ENCODE measurements at regions not wholly inside any gene's neighbourhood (a gene's known extent, or its start where the extent isn't known, plus 50 kb on each side); places are given as distances from the start of the nearest gene placed in this dataset.

DNA sequence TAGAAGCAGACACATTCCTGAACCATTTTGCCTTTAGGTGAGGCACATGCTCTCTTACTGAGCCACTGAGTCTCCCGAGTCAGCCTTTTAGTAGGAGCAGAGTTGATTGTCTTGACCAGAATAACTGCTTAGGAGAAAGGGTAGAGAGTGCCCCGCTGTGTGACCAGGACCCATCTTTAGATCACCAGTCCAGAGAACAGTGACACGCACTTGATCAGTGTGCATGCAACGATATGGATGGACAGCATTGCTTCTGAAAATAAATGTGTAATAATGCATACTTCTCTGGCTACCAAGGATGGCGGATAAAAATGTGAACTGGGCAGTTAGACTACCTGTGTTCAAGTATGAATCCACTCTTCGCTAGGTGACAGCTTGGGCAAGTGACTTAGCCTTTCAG, 897.7 kb downstream of the TRIML1 start:
- no peak for DNase-seq

DNA sequence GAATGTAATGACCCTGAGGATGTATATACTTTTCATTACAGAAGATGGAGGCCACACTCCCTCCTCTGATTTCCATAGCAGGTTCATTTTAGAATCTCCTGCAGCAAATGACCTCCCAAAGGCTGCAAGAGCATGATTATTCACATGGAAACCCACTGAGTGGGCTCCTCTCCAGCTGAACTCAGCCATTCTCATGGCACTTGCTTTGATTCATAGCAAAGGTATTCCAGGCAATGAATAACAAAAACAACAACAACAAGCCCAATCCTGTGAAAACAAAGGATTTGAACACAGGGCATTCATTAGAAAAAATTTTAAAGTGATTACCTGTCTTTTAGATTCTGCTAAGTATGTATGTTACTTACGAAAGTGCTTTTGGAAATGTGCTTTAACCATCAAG, 894.0 kb upstream of the FRG1 start:
- no peak for DNase-seq

DNA sequence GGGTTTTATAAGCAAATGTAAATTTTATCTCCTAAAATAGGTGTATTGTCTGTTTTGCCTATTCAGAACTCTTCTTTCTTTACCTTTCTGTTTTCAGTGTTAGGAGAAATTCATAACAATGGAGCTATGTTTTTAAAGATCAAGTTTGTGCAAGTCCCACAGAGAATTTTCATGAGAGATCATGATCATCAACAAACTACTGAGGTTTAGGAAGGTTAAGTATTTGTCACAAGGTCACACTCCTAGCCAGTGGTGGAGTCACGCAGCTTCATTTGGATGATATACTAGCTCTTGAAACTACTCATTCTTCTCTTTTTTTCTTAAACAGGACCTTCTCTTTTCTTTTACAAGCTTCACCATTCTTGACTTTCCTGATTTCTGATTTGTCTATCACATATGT, 892.6 kb upstream of the FRG1 start:
- no peak for DNase-seq

DNA sequence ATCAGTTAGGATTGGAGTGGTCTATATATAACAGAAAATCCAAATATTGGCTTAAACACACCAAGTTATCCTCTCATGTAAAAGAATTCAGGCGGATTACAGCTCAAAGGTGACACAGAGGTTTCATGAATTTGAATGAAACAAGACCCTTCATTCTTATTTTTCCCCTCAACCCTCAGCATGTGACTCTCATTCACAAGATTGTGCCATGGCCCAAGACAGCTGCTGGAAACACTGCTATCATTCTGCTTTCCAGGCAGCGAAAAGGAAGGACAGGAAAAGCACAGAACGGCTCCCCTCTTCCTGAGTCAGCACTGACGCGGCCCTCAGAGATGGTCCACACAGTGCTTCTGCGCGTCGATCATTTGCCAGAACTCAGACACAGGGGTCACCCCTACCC, 891.0 kb upstream of the FRG1 start:
- no peak for DNase-seq

DNA sequence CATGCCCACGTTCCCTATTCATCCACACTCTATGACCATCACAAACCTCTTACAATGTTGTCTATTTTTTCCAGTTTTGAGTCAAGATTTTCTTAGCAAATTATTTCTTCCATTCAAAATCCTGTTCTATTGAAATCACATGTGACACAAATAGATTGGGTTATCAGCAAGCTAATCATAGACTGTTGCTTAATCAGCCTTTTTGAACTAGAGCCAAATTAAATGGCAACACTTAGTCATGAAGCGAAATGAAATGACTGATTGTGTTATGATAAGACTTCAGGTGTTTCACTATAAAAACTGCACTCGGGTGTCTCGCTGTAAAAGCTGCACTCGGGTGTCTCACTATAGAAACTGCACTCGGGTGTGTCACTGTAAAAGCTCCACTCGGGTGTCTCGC, 890.0 kb upstream of the FRG1 start:
- DNase-seq, result no peak

DNA sequence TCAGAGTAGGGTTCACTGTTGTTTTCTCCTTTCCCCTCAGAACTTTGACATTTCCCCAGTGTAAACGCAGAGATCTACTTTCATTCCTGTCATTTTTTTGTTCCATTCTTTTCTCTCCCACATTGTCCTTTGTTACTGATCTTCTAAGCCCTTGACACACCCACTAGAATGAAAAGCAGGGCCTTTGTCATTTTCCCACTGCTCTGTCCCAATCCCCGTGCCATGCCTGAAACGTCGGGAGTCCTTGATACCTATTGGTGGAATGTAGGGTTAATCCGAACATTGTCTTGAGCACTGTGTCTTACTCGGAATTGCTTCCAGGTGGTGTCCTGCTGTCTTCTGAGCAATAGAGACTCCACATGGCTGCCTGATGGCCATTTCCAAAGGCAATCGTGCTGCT, 887.1 kb upstream of the FRG1 start:
- DNase-seq, result no peak

DNA sequence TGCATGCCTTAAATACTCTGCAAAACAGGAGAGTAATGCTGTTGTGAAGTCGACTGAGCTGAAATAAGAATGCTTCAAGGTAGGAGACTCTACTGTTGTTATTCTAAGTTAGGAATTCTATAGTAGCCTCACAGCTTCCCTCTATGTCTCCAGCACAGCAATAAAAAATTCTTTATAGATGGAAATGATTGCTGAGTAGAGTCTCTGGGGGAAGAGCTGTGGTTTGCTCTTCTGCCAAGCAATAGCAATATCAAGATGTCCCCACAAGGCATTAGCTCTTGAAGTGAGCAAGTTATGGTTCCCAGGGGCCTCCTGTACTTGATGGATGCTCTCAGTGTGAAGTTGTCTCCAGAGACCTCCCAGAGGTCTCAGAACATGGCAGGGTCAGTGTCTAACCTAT, 880.6 kb upstream of the FRG1 start:
- no peak for DNase-seq

DNA sequence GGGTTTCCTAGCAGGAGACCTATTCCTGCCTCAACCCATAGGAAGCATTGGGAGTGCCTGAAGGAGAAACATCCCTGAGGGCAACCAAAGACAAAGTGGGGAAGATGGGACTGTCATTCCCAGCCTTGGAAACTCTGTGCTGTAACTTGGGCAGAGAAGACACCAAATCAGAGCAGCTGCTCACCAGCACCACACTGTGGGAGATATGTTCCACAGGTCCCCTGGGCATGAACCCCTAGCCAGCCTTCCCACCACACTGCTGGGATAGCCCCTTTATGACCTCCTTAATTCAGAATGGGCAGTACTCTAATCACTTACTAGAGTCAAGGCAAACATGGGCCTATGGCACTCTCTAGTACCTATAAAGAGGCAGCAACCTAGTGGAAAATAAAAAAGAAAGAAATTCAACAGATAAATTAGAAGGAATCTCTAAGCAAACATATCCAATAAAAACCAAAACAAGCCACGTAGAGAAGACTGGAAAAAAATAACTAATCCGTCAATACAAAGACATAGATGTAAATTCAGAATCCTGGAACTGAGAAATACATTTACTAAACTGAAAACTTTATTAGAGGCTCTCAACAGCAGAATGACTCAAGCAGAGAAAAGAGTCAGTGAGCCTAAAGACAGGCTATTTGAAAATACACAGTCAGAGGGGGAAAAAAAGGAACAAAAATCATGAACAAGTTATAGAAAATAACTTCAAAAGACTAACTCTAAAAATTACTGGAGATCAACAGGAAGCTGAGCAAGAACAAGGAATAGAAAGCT, 878.4 kb upstream of the FRG1 start:
- no peak for DNase-seq

DNA sequence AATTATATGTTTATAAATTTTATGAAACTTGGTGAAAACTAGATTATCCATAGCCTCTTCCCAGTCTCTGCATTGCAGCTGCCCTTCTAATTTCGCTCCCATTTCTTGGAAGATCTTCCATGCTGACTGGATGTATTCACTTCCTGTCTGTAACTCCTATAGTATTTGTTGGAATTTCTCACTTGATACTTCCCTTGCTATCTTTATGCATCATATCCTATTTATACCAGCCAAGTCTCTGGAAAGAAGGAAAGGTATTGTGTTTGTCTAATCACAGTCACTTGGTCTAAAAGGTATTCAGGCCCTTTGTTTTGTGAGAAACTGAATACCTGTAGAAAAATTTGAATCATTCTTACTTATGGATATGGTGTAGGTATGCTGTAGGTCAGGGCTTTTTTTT, 870.9 kb upstream of the FRG1 start:
- no peak for DNase-seq

DNA sequence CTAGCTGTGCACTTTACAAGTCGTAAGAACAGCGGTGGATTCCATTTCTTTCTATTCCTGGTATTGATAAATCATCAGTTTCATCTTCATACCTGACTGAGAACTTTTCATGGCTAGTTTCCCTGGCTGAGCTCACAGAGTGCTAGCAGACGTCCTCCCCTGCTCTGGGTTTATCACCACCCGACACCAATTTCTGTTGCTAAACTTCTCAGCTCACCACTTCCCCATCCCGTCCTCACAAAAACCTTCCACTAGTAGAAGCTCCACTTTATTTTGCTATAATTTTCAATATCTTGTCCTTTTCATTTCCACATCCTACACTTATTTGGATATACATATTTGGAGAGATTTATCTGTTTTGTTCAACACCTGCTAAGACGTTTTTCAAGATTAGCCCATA, 869.4 kb upstream of the FRG1 start:
- no peak for DNase-seq

DNA sequence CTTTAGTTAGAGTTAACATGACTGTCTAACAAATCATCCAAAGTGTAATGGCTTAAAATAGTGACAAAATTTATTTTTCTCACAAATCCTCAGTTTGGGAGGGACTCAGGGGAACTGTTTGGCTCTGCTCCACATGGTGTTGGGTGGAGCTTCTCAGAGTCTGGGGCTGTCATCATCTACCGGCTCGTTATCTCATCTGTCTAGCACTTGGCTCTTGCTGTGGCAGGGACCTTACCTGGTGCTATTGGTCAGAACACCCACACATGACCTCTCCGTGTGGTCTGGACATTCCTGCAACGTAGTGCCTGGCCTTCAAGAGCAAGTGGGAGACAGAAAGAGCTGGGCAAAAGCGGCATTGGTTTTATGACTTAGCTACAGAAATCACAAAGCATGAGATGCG, 866.9 kb upstream of the FRG1 start:
- no peak for DNase-seq

DNA sequence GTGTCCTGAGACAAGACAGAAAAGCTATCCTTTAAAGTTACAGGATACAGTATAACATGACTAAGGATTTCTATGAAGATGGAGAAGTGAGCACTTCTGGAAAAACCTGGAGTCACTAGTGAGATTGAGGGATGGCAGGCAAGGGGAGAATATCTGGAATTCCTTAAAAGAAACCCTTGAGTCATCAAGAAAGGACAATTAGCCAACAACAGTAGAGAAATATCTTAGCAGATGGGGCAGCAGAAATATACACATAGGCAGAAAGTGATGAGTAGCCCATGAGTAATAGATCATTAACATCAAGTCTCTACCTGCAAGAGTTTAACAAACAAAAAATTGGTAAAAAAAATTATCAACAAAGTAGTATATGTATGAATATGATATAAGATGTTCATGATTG, 858.8 kb upstream of the FRG1 start:
- no peak for DNase-seq

DNA sequence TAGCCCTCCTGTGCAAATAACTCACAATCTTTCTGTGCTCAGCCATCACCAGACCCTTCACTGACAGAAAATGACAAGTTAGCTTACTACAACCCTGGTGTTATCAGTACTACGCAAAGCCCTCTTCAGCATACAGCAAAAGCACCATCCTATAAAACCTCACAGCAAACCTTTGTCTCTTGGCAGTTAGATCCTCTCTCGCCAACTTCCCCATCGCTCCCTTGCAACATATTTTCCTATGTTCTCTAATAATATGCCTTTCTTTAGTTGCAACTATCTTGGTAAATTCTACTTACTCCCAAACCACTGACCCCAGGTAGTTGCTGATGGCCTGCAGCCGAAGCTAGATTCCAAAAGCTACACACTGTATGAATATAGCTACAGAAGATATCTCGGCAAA, 856.9 kb upstream of the FRG1 start:
- no peak for DNase-seq

DNA sequence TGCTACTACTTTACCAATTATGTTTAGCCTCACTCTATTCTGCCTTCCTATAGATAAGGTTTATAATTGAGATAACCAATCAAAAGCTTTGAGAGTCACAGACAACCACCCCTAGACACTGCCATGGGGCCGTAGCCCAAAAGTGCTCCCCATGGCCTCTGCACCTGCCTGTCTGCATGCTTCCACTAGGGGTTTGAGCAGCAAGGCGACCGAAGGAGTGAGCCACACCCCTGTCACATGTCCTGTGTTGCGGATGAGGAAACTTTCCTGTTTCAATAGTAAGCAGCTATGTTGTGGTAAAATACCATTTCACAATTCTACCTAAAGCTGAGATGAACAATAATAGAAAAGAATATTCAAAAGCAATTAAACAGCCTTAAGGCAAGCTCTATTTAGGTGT, 856.0 kb upstream of the FRG1 start:
- no peak for DNase-seq

DNA sequence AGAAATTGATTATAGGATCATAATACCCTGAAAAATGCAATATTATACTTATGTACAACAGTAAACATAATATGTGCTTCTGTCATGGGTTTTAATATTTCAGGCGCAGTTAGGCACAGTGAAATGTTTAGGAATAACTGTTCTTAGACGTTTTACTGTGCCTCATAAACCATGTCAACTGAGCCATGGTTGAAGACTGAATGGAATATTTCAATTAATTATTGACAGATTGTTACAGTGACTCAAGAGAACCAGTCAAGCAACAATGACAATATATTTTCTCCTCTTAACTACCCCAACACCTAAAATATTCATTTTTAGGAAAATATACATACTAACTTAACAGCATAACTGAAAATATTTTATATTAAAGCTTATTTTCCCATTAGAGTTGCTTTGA, 852.7 kb upstream of the FRG1 start:
- no peak for DNase-seq

DNA sequence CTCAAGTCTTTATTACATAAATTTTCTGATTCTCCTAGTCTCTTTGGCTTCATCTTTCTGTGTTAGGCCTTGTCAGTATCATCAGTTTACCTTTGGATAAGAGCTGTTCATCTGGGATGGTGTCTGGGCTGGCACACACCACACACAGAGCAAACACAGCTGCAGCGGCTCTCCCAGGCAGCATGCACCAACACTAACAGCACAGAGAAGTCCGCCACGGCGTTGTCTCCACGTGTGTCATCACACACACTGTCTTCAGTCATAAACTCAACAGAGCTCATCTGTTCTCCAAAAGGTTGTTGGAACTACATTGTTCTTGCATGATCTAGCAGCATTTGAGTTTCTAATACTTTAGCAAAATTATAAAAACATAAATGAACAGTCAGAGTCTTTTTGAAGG, 851.9 kb upstream of the FRG1 start:
- no peak for DNase-seq

DNA sequence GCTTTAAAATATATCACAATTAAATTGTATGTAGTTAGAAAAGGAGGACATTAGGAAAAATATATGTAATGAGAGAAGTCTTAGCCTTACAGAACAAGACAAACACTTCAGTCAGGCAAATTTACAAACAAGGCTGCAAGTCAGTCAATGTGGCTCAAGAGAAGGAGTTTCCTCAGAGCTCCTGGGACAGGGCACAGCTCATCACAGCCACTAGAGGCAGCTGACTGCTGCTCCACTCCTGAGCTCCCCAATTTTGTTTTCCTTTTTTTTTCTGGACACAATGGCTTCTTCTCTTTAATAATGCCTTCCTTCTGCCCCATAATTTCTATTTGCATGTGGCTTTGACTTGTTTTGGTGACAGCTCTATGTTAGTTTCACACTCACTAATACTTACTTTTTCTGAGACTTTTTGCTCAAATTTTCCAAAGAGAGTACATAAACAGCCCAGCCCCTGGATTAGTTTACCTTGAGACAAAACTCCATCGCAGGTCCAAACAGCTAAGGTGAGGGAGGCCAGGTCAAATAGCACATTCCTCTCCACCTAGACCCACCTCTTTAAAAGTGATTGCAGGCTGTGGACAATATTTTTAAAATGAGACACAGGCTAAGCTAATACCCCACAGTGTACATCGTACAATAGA, 850.4 kb upstream of the FRG1 start:
- no peak for DNase-seq

DNA sequence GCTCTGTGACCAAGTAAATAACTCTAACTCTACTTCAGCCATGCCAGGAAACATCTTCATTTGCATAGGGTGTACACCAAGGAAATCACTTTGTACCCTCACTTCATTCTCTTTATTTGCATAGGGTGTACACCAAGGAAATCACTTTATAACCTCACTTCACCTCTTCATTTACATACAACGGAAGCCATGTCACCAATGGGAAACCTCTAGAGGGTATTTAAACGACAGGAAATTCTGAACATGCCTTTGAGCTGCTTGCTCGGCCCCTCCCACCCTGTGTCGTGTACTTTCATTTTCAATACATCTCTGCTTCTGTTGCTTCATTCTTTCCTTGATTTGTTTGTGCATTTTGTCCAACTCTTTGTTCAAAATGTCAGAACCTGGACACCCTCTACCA, 848.1 kb upstream of the FRG1 start:
- DNase-seq, result peak in 1 of 5 experiments; percentile 53

DNA sequence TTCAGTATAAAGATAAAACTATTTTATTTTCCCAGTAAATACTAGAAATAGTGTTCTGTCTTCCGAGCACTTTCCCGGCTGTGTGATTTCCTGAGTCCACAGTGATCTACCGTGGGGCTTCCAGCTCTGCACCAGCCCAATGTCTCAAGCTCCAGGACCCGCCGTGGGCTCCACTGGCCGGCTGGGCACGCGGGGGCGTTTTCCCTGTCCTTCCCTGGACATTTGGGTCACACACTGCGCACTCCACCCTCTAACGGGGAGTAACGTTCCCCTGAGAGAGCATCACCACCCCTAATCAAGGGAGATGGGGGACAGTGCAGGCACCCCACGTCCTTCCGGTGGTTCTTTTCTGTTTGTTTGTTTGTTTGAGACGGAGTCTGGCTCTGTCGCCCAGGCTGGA, 844.6 kb upstream of the FRG1 start:
- no peak for DNase-seq

DNA sequence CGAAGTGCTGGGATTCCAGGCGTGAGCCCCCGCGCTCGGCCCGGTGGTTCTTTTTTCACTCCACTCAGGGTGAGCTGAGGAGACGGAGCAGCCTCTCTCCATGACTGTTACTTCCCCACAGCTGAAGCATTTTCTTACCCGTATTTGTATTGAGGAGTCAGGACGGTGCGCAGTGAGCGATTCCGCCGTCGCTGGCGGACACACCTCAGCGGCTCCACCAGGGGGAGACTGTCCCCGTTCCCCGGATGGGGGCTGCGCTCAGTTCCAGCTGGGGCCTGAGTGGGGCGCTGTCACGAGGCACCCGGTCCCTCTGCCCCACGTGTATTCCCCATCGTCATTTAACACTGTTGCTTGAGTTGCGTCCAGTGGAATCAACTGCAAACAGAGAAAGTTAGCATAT, 844.0 kb upstream of the FRG1 start:
- no peak for DNase-seq

DNA sequence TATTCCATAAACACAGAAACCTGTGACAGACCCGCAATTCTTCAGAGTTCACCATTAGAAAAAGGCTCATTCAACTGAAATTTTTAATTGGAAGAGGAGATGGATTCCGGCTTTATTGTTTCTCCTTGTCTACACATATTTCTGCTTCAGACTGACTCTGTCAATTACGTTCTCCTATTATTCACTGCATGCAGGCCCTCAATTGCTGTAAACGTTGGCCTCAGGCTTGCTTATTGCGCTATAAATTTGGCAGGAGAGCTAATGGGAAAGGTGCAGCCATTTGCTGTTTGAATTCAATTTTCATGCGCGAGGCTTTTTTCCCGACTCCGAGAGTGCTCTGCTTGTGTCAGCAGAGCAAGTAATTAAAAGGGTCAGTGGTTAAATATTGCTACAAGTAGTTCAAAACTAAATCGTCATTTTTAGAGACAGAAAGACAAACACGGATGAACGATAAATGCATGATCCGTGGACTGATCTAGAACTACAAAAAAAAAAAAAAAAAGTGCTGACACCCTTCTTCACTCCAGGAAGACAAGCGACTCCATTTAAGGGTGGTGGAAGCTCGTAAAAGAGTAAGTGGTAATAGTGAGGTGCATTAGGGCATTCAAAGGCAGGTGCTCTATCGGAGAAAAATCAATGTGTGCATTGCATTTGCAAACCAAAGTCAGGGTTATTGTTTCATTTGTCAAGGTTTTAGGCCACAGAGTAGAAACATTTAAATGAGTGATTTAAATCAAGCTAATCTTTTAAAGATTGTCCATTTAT, 841.6 kb upstream of the FRG1 start:
- no peak for DNase-seq

DNA sequence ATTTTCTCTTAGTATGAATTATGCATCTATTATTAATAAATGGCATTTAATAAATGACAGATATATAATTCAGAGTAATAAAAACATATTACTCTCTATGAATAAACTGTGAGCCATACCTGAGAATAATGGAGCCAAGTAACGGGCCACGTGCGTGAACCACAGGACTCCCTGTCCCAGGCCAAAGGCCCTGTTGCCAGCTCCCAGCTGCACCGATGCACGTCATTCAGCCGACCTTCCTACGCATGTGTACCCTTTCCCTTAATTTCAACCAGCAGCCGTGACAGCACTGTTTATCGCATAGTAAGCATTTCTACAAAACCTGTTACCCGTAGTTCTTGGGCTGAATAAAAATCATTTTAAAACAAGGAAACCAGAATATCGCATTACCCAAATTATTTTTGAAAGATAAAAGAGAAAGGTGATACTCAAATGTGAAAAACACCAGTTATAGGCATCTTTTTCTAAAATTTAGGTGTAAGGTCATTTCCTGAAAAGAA, 827.2 kb upstream of the FRG1 start:
- no peak for DNase-seq

DNA sequence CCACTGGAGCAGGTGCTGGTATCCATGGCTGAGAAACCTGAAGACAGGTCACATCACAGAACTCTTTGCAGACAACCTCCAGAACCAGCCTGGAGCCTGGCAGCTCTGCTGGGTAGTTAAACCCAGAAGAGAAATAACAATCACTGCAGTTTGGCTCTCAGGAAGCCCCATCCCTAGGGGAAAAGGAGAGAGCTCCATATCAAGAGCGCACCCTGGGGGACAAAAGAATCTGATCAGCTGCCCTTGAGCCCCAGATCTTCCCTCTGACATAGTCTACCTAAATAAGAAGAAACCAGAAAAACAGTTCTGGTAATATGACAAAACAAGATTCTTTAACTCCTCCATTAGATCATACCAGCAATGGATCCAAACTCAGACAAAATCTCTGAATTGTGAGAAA, 823.2 kb upstream of the FRG1 start:
- DNase-seq, result no peak

DNA sequence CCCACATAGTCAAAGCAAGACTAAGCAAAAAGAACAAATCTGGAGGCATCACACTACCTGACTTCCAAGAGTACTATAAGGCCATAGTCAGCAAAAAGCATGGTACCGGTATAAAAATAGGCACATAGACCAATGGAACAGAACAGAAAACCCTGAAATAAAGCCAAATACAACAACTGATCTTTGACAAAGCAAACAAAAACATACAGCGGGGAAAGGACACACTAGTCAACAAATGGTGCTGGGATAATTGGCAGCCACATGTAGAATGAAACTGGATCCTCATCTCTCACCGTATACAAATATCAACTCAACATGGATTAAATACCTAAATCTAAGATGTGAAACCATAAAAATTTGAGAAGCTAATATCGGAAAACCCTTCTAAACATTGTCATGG, 819.3 kb upstream of the FRG1 start:
- no peak for DNase-seq

Data from T-helper 2 cell (primary cell).